Fibroblast of villous mesenchyme (primary cell): ENCODE measurements at regions not wholly inside any gene's neighbourhood (a gene's known extent, or its start where the extent isn't known, plus 50 kb on each side); places are given as distances from the start of the nearest gene placed in this dataset.
"Not testable (repeated sequence)": the region's sequence is repeated elsewhere in the genome, so short reads cannot be mapped to it uniquely, and the experiment has no call there.

ENCODE experiments used
- DNase-seq: peaks from one replicate; pipeline ENCODE4 v3.0.0-alpha.2; 2010; ENCODE audit warnings: low read depth
- H3K4me3 ChIP-seq: 2 replicates; pipeline ENCODE4 v1.5.1; 2011; ENCODE audit warnings: low read depth, mild to moderate bottlenecking, low read length
- TF ChIP-seq, protein P1 (sequence below): IDR thresholded peaks from 2 replicates; pipeline ENCODE4 v1.5.1; 2012; ENCODE audit warnings: low read depth, mild to moderate bottlenecking, low read length; ENCODE audit not compliant: insufficient read depth

- not testable (repeated sequence) for H3K4me3 ChIP-seq, DNase-seq
Measured at GRCh38 chr7:24629958-24630357, 56.7 kb downstream of the PALS2 start.

DNA sequence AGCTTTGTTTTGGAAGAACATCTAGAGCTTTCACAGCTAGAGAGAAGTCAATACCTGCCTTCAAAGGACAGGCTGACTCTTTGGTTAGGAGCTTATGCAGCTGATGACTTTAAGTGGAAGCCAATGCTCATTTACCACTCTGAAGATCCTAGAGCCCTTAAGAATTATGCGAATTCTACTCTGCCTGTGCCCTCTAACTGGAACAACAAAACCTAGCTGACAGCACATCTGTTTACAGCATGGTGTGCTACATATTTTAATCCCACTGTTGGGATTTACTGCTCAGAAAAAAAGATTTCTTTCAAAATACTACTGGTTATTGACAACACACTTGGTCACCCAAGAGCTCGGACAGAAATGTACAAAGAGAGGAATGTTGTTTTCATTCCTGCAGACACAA lies 57.3 kb downstream of the PALS2 start:
- DNase-seq, result peak; percentile 31
- TF ChIP-seq, protein P1, sequence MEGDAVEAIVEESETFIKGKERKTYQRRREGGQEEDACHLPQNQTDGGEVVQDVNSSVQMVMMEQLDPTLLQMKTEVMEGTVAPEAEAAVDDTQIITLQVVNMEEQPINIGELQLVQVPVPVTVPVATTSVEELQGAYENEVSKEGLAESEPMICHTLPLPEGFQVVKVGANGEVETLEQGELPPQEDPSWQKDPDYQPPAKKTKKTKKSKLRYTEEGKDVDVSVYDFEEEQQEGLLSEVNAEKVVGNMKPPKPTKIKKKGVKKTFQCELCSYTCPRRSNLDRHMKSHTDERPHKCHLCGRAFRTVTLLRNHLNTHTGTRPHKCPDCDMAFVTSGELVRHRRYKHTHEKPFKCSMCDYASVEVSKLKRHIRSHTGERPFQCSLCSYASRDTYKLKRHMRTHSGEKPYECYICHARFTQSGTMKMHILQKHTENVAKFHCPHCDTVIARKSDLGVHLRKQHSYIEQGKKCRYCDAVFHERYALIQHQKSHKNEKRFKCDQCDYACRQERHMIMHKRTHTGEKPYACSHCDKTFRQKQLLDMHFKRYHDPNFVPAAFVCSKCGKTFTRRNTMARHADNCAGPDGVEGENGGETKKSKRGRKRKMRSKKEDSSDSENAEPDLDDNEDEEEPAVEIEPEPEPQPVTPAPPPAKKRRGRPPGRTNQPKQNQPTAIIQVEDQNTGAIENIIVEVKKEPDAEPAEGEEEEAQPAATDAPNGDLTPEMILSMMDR, result no peak
- H3K4me3 ChIP-seq, result no peak overlapping the region

- no peak overlapping the region for H3K4me3 ChIP-seq
- TF ChIP-seq, protein P1, result no peak
- no peak for DNase-seq
Measured at GRCh38 chr7:24637021-24637420, 63.8 kb downstream of the PALS2 start.

- DNase-seq, result peak; percentile 8
- TF ChIP-seq, protein P1, result no peak
- H3K4me3 ChIP-seq, result no peak overlapping the region
Measured at GRCh38 chr7:24637706-24638105, 64.5 kb downstream of the PALS2 start.

DNA sequence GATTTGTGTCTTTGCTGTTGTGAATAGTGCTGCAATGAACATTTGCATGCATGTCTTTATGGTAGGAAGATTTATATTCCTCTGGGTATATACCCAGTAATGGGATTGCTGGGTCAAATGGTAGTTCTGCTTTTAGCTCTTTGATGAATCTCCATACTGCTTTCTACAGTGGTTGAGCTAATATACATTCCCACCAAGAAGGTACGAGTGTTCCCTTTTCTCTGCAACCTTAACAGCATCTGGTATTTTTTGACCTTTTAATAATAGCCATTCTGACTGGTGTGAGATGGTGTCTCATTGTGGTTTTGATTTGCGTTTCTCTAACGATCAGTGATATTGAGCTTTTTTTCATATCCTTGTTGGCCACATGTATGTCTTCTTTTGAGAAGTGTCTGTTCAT lies 71.3 kb downstream of the PALS2 start:
- not testable (repeated sequence) for DNase-seq, H3K4me3 ChIP-seq
